PFSK-1 (cell line): ENCODE measurements at regions not wholly inside any gene's neighbourhood (a gene's known extent, or its start where the extent isn't known, plus 50 kb on each side); places are given as distances from the start of the nearest gene placed in this dataset.

Experiments
- POLR2AphosphoS5 ChIP-seq: IDR thresholded peaks from 2 replicates; pipeline ENCODE4 v1.6.1; 2012; ENCODE audit warnings: low read depth, mild to moderate bottlenecking, control low read depth, low read length, moderate library complexity
- TAF1 ChIP-seq: IDR thresholded peaks from 2 replicates; pipeline ENCODE4 v1.6.1; 2012; ENCODE audit warnings: low read length, control low read depth, borderline replicate concordance; ENCODE audit not compliant: insufficient read depth

- TF ChIP-seq POLR2AphosphoS5 (no peak), TAF1 (no peak)
Observed at GRCh38 chr1:108048301-108049177, 83.6 kb upstream of the VAV3 start.
